ENCODE measurements at regions not wholly inside any gene's neighbourhood (a gene's known extent, or its start where the extent isn't known, plus 50 kb on each side); places are given as distances from the start of the nearest gene placed in this dataset.
A peak's percentile ranks its signal among the peaks of the same experiment; 100 is the strongest.
"Not testable (repeated sequence)": the region's sequence is repeated elsewhere in the genome, so short reads cannot be mapped to it uniquely, and the experiment has no call there.

DNA sequence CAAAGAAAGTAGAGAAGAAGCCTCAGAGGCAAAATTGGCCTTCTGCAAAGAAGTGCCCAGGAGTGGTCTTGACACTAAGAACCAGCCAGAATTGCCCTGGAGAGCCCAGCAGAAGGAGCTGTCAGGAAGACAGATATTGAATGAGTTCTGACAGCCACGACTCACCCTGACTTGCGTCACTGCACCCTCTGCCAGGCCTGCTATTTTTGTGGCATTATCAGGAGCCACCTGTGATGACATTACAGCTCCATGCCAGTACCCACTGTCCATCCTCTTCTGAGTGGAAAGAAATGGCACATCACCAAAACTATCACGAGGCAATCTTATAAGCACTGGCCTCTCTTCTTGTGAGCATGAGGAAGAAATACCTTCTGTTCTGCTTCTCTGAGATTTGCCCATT is 67.7 kb downstream of the SMIM20 start:
- no peak for DNase-seq (ENCODE audit: low spot score)

DNA sequence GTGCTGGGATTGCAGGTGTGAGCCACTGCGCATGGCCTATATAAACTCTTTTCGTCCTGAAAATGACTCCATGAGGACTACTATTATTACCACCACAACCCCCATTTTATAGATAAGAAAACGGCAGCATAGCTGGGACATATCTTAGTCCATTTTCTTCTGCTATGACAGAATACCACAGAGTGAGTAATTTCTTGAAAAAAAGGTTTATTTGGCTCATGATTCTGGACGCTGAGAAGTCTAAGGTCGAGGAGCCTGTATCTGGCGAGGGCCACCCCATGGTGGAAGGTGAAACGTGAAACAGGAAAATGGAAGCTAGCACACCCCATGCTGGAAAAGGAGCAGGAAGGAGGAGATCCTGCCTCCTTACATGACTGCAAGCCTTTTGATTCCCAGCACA is 68.9 kb downstream of the SMIM20 start:
- DNase-seq (ENCODE audit: low spot score), result no peak

DNA sequence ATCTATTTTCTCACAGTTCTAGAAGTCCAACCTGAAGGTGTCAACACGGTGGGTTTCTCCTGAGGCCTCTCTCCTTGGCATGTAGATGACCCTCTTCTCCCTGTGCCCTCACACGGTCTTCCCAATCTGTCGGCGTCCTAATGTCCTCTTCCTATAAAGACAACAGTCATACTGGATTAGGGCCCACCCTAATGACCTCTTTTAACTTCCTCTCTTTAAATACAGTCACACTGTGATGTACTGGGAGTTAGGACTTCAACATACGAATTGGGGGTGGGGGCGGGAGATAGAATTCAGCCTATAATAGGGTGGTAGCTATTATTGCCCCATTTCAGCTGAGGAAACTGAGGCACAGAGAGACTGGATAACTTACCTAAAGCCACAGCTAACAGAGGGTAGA is 70.2 kb downstream of the SMIM20 start:
- DNase-seq (ENCODE audit: low spot score), result no peak

DNA sequence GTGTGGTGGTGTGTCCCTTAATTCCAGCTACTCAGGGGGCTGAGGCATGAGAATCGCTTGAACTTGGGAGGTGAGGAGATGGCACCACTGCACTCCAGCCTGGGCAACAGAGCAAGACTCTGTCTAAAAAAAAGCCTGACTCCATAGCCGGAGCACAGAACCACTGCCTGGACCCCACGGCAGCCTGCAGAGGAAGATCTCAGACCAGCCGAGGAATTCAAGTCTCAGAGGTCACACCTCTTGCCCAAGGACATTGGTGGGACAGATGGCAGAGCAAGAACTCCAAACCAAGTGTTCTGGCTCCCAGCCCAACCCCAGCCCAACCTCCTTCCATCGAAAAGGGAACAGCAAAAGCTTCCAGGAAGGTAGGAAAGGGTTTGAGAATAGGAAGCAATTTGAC is 70.8 kb downstream of the SMIM20 start:
- no peak for DNase-seq (ENCODE audit: low spot score)

DNA sequence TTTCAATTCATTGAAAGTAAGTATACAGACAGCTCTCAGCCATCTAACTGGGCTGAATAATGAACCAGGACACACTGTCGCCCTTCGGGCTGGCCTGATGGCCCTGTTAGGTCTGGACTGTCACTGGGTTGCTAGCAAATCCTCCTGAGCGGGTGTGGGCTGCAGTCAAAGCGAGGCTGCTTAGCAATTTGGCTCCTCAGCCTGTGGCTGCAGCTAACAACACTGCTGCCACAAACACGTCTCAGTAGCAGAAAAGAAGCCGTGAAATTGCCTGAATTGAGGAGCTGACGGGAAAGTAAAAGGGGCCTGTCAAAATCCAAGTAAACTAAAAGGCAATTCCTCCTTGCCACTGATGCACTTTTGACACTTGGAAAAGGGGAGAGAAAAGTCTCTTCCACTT is 72.8 kb downstream of the SMIM20 start:
- peak; percentile 39 for DNase-seq (ENCODE audit: low spot score)

DNA sequence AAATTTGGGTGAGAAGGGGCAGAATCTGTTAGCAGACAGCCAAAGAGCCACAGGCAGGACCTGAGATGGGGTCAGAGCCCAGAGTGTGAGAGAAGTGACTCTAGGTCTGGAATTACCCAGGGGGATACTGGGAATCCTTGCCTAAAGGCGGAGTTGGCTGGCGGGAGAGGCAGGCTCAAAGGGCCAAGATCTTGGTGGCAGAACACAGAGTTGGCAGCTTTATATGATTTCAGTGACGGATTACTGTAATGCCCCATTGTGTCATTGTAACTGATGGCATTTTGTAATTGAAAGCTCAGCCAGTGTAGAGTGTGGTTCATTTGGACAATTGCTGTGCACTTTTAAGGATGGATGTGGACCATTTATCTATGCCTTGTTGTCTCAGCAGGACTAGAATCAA is 77.3 kb downstream of the SMIM20 start:
- peak; percentile 40 for DNase-seq (ENCODE audit: low spot score)

DNA sequence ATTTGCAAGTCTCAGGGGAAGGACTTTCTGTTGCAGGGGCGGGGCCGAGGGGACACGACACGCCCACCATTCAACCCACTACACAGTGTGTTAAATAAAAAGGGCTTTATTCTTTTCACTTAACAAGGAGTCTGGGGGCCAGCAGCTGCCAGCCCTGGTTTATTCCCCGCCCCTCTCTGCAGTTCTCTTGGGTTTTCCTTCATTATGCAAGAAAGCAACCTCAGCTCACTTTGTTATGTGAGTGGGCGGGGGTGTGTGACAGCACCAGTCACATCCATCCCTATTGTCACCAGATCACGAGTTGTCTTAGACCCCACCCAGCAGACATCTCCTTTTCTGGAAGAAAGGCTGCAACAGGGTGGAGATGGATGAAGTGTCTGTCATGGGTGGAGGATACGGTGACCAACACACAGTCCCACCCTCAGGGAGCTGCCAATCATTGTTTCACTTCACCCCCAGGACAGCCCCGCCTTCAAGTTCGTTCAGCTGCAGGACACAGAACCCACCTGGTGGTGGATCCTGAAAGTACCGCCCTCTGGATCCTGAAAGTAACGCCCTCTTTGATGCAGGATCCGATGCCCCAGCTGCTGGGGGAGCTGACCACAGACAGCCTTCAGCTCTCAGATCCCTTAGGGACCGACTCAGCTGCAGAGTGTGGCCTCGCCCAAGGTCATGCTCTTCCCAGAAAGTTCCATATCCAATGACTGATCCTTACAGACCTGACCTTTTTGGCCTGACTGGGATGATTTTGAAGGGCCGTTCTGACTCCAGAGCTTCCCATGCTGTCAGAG is 79.6 kb downstream of the SMIM20 start:
- no peak for DNase-seq (ENCODE audit: low spot score)

DNA sequence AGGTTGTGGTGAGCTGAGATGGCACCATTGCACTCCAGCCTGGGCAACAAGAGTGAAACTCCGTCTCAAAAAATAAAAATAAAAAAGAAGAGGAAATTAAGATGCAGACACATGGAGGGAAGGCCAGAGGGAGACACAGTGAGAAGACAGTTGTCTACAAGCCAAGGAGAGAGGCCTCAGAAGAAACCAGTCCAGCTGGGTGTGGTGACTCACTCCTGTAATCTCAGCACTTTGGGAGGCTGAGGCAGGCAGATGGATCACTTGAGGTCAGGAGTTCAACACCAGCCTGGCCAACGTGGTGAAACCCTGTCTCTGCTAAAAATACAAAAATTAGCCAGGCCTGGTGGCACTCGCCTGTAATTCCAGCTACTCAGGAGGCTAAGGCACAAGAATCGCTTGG is 80.6 kb downstream of the SMIM20 start:
- not testable (repeated sequence) for DNase-seq (ENCODE audit: low spot score)

DNA sequence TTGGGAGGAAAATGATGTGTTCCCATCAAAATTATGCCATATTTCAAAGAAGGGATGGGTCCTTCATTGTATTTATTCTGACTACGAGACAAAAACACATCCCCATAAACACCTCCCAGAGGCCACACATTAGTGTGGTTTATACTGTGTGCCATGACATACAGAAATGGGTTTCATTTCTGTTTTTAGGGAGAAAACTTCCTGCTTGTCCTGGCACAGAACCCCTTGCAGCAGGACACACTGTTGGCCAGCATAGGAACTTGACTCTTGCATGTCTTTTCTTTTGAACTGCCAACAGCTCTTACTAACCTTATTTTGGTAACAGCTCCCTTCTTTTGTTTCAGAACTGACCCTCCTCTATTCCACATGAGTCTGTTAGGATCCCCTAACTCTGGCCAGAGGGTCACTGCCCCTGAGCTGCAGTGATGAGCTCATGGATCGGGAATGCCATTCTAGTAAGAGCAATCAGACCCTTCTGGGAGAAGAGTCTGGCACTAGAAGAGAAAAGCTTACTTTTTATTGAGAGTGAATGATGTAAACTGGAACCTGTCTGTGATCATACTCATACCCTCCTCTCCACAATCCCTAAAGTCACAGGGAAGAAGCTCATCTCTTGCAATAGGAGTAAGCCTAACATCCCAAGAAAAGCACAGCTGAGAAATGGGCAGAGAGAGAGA is 86.4 kb downstream of the SMIM20 start:
- DNase-seq (ENCODE audit: low spot score), result peak; percentile 59

DNA sequence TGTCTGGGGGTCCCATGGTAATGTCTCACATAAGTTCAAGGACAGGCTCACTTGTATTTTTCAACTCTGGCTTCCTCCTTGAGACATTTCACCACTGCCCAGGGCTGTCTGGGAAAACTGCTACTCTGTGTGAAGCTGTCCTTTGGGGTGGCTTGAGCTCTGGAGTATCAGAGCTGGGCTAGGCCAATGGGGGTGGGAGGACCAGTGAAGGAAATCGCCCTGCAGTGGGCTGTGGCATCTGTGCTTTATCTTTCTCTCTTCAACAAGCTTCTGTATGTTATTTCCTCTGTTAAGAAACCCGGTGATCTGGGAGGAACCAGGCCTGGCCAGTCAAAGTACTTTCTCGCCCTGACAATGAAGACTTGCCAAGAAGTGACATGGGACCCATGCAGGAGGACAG is 87.4 kb downstream of the SMIM20 start:
- DNase-seq (ENCODE audit: low spot score), result no peak

DNA sequence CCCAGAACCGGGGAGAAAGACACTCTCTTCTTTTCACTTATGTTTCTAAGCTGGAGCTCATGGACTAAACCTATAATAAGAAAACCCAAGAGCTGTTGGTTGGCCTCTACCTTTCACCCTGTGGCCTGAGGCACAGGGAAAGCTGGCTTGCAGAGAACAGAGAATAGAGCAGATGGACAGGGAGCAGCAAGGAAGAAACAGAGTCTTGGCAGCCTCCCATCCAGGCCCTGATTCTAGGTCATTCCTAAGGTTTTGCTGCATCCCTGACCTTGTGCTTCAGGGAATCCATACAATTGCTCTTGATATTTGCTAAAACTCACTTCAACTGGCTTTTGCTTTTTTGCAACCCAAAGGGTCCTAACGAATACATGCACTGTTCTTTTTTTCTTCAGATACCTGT is 87.8 kb downstream of the SMIM20 start:
- no peak for DNase-seq (ENCODE audit: low spot score)

DNA sequence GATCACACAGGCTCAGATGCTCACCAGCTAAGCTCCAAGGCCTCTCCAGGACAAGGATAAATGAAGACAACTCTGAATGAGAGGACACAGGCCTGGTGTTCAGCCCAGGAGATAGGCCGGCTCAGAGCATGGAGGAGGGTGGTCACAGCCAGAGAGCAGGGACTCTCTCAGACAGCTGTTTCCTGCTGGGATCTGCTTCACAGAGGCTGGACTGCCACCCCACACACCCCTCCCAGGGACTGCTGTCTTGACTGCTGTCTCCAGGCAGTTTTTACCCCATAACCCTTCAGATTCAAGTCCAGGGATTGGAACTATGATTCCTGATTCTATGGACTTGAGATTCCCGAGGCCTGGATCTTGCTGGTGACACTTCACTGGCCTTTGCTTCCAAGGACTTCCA is 89.0 kb downstream of the SMIM20 start:
- DNase-seq (ENCODE audit: low spot score), result no peak

DNA sequence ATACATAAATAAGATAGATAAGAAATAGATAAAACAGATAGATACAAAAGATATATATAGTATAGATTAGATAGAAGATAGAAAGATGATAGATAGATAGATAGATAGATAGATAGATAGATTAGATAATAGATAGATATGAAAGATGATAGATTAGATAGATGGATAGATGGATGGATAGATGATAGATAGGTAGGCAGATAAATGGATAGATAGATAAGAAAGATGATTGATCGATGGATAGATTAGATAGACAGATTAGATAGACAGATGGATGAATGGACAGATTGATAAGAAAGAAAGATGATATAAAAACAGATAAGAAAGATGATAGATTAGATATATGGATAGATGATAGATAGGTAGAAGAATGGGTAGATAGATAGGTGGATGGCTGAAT is 90.3 kb downstream of the SMIM20 start:
- no peak for DNase-seq (ENCODE audit: low spot score)

DNA sequence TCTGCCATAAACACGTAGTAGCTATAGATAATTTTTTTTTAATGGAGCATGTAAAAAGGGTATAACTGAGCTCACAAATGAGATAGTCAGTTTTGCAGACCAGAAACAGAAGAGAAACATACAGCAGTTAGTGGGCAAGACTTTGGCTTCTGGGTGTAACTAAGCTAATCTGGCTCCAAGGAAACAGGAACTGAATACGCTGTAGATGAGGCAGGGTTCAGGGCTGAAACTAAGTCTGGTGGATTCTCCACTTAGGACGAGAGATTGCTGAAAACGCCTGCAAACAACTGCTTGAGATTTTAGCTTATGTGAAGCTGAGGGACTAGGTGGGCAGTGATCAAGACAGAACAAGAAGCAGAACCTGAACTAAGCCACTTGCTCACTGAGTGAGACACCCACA is 91.7 kb downstream of the SMIM20 start:
- no peak for DNase-seq (ENCODE audit: low spot score)

DNA sequence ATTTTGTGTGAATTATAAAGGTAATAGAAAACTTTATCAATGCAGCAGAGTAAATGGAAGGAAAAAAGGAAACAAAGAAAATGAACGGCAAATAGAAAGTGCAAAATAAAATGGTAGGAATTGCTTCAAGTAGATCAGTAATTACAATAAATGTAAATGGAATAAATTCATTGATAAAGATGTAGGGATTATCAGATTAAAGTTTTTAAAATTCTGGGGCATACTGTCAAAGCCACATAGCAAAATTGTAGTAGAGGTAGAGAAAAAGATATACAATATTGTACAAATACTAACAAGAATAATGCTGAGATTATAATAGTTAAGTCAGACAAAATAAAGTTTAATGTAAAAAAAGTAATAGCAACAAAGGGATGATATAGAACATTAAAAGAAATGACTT is 94.7 kb downstream of the SMIM20 start:
- DNase-seq (ENCODE audit: low spot score), result no peak

DNA sequence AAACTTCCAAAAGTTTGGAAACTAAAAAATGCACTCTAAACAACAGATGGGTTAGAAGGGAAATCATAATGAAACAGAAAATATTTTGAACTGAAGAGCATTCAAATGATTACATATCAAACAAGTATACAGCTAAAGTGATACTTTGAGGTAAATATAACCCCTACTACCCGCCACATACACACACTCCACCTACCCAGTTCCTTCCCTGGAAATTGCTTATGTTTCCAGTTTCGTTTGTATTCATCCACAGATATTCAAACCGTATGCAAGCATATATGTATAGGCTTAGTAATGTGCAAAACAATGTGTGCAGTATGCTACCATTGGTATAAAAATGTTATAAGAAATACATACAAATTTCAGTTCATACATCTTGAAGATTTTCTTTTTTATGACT is 95.5 kb downstream of the SMIM20 start:
- no peak for DNase-seq (ENCODE audit: low spot score)

DNA sequence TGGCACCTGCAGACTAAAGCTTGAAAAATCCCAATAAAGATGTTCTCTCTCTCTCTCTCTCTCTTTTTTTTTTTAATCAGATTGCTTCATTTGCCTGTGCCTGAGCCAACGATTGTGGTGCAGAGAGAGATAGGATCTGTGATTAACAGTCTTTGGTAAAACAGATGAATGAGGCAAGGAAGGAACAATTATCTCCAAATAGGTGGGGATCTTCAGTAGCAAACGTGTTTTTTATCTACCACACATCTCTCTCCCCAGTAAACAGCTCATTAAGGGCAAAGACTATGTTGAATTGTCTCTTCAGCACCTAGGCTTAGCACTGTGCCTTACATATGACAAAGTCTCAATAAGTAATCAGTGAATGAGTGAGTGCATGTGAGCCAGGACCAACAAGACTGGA is 96.3 kb downstream of the SMIM20 start:
- no peak for DNase-seq (ENCODE audit: low spot score)

DNA sequence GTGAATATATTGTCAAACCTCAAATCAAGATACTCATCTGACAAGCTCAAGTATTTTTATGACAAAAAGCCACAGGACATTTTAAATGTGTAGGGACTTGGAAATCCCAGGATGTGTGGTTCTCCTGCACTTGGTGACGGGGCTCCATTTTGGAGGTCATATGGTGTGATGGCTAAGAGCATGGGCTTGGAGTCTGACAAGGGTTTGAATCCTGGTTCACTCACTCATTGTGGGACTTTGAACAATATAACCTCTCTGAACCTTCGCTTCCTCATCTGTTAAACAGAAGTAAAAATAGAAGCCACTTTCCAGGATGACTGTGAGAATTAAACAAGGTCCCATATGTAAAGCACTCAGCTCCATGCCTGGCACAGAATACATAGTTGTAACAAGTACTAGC is 99.6 kb downstream of the SMIM20 start:
- no peak for DNase-seq (ENCODE audit: low spot score)

DNA sequence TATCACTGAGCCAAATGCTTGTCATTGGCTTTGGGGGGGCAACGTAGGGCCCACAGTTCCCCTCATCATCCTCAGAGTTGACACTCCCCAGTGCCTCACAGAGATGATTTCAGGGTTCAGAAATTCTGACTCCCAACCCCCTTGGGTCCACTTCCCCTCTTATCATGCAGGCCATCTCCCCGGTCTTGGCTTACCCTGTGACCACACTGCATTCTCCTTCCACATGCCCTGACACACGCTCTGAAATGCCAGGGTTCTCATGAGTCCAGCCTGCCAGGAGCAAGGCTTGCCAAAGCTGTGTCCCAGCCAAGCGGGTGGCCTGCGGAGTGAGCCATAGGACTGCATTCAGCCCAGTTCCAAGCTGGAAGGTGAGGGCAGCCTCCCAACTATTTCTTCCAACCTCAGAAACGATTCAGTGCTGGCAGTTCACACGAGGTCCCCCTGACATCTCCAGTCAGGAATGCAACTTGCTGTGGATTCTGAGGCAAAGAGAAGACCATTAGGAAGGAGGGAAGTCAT is 101.2 kb downstream of the SMIM20 start:
- peak; percentile 28 for DNase-seq (ENCODE audit: low spot score)

DNA sequence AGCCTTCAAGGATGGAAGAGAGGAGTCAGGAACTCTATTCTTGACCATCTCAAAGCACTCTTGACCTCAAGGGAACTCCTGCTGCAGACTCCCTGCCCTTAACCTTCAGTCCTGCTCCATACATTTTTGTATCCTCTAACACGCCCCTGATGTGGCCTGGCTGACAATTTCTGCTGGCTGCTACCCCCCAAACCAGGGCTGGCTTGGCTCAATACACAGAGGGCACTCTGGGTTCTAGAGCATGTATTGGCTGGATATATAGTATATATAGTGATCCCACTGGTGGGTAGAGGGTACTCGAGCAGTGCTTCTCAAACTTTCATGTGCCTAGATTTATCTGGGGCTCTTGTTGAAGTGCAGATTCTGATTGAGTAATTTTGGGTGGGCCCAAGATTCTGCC is 101.9 kb downstream of the SMIM20 start:
- no peak for DNase-seq (ENCODE audit: low spot score)

DNA sequence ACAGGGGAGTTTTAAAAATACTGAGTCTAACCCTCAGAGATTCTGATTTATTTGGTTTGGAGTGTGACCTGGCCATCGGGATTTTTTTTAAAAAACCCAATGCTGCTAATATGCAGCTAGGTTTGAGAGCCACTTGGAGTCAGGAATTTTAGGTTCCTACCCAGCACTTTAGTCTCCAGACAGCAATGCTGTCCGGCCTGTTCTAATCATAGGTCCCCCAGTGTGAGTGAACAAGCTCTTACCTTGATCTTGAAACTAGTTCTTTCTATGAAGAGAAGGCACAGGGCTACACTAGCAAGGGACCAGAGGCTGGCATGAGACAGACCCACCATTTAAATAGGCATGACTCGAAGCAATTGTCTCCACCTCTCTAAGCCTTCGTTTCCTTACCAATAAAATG is 103.5 kb downstream of the SMIM20 start:
- no peak for DNase-seq (ENCODE audit: low spot score)

DNA sequence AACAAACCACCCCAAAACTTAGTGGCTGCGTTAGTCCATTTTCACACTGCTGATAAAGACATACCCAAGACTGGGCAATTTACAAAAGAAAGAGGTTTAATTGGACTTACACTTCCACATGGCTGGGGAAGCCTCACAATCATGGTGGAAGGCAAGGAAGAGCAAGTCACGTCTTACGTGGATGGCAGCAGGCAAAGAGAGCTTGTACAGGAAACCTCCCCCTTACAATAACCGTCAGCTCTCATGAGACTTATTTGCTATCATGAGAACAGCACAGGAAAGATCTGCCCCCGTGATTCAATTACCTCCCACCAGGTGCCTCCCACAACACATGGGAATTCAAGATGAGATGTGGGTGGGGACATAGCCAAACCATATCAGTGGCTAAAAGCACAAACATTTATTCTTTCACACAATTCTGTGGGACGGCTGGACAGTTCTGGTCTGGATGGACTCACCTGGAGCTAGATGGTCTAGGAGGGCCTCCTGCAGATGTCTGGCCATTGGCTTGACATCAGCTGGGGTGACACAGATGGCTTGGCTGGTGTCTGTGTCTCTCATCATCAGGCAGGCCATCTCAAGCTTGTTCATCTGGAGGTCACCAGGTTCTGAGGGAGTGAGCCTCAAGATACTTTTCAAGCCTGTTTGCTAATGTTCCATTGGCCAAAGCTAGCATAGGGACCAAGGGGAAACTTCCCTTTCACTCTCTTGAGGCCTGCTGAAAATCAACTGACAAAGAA is 104.1 kb downstream of the SMIM20 start:
- DNase-seq (ENCODE audit: low spot score), result not testable (repeated sequence)

DNA sequence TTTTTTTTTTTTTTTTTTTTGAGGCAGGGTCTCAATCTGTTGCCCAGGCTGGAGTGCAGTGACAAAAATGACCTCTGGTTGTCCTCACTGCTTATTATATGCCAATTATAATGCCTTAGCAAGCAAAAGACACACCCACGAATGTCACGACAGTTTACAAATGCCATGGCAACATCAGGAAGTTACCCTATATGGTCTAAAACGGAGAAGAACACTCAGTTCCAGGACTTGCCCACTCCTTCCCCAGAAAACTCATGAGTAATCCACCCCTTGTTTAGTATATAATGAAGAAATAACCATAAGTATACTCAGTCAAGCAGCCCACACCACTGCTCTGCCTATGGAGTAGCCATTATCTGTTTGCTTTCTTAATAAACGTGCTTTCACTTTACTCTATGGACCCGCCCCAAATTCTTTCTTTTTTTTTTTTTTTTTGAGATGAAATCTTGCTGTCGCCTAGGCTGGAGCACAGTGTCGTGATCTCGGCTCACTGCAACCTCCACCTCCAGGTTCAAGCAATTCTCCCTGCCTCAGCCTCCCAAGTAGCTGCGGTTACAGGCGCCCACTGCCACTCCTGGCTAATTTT is 106.2 kb downstream of the SMIM20 start:
- no peak for DNase-seq (ENCODE audit: low spot score)

All from pons (tissue), 1 donor.